ENCODE measurements at regions not wholly inside any gene's neighbourhood (a gene's known extent, or its start where the extent isn't known, plus 50 kb on each side); places are given as distances from the start of the nearest gene placed in this dataset.
A peak's percentile ranks its signal among the peaks of the same experiment; 100 is the strongest.

DNA sequence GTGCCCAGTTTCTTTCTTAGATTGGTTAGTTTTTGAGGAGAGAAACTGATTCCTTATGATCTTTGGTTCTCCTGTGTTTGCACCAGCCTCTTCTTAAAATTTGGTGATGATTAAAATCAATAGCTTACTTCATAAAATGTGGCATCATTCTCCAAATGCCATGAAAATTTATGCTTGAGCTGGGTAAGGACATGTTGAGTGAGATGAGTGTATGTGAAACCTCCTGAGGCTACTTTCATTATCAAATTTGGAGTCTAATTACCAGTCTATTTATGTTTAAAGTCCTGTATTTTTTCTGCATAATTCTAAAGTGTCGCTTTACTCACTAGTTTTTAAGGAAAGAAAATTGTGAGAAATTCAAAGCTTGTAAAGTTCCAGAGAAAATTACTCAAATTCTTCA, 102.1 kb downstream of the DIPK2A start:
- DNase-seq (ENCODE audit: low spot score) (no peak), FAIRE-seq (no peak)

DNA sequence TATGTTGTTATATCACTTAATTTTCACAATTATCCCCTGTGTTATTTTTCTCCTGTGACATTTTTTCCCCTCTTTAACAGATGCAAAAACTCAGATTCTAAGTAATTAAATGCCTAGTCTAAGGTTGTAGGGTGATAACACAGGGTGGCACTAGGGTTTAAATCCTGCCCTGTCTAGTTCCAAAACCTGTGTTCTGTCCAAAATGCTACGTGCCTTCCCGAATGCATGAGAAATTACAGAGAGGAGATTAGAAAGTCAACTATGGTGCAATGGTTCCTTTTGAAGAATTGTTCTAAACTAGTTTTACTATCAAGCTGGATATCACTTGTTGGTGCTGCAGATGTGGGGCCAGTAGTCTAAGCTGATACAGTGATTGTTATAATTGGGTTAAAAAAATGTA, 108.0 kb downstream of the DIPK2A start:
- FAIRE-seq: no peak

DNA sequence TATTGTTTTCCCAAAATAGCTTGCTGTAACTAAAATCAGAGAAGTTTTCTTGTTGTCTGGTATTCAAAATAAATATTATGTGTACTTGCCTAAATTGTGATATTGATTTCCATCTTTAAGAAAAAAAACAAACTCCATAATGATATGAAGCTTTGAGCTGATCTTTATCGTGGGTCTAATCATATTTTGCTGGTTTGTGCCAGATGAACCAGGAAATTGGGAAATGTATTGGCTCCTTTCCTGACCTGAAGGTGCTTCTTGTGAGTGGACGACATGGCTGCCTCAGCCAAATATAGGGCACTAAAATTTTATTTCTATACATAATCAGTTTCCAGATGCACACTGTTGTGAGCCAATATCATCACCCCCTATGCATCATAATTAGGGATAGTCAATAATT, 113.3 kb downstream of the DIPK2A start:
- FAIRE-seq: no peak

More for the DNA sequence above, 108.0 kb downstream of the DIPK2A start:
- DNase-seq (ENCODE audit: low spot score): no peak

GRCh38 chr3:144085964-144086363, 114.3 kb downstream of the DIPK2A start:
- no peak for DNase-seq (ENCODE audit: low spot score)
- no peak for FAIRE-seq

More for the DNA sequence above, 113.3 kb downstream of the DIPK2A start:
- DNase-seq (ENCODE audit: low spot score): no peak

GRCh38 chr3:144096016-144096415, 124.4 kb downstream of the DIPK2A start:
- FAIRE-seq (no peak), DNase-seq (ENCODE audit: low spot score) (no peak)

GRCh38 chr3:144097163-144097562, 125.5 kb downstream of the DIPK2A start:
- no peak for FAIRE-seq
- DNase-seq (ENCODE audit: low spot score): no peak

- no peak for FAIRE-seq
Observed at GRCh38 chr3:144098691-144099090, 127.1 kb downstream of the DIPK2A start.

GRCh38 chr3:144102421-144102820, 130.8 kb downstream of the DIPK2A start:
- DNase-seq (ENCODE audit: low spot score) (no peak), FAIRE-seq (no peak)

More at GRCh38 chr3:144098691-144099090, 127.1 kb downstream of the DIPK2A start:
- no peak for DNase-seq (ENCODE audit: low spot score)

DNA sequence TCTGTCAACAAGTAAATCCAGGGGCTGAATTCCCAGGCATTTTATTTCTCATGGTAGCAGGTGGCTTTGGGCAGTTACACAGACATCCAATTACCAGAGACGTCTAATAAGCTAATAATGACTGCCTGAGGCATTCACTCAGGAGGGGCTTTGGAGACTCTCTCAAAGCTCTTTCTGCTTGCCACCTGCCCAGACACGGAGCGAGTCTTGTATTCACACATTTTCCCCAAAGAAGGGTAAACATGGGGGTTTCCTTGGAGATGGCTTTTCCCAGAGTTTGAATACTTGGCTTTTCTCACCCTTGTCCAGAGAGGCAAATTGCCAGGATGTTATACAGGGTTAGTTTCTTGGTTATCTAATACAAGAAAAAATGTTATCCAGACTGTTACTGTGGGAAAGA, 132.6 kb downstream of the DIPK2A start:
- FAIRE-seq (no peak), DNase-seq (ENCODE audit: low spot score) (no peak)

DNA sequence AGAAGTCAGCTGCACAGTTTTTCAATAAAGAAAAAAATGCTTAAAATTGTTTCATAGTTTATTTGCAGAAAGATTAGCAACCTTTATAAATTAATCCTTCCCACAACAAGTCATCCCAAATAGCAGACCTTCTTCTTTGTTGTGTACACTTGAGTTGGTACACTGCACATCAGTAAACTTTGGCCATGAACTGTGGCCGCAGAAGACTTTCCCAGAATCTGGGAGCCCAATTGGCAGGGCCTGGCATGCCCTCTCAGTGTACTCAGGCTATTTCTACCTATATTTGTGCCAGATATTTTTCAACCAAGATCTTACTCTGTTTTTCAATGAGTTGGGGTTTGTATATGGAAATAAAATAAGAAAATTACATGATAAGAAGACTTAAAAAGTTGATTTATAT, 133.1 kb downstream of the DIPK2A start:
- DNase-seq (ENCODE audit: low spot score) (no peak), FAIRE-seq (no peak)

DNA sequence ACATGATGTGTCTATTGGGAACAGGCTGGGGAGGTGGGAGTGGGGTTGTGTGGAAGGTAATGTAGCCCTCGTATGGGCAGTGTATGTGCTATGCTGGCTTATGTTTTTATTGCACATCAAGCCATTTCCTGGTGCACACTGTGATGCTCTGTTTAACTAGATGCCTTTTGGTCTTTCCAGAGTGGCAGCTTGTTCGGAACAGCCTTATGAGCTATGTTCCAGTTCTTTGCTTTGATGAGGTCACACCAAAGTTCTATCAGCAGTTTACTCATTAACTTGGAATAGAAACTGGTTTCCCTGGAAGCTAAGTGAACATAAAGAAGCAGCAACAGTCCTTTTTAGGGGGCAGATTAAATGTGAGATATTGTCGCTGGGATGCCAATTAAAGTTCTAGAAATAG, 133.9 kb downstream of the DIPK2A start:
- DNase-seq (ENCODE audit: low spot score): peak; percentile 21
- FAIRE-seq: no peak

GRCh38 chr3:144106970-144107369, 135.3 kb downstream of the DIPK2A start:
- DNase-seq (ENCODE audit: low spot score): no peak
- FAIRE-seq: no peak

DNA sequence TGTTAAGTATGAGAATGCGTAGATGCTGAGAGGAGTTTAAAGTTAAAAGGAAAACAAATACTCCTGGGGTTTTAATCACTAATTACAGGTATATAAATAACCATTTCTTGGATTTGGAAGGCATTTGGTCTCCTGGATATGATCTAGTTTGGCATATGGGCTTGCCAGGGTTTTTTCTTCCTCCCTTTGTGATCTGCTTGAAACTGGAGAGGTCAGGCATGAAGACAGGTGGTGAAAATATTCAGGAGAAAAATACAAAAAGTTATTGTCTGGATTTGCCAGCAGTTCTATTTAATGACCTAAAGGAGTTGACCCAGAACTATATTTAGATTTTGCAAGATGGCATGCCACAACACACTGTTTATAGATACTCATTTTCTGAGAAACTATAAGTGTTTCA, 136.3 kb downstream of the DIPK2A start:
- no peak for FAIRE-seq
- DNase-seq (ENCODE audit: low spot score): no peak

GRCh38 chr3:144109944-144110343, 138.3 kb downstream of the DIPK2A start:
- FAIRE-seq: no peak
- no peak for DNase-seq (ENCODE audit: low spot score)

GRCh38 chr3:144112036-144112435, 140.4 kb downstream of the DIPK2A start:
- DNase-seq (ENCODE audit: low spot score) (no peak), FAIRE-seq (no peak)

GRCh38 chr3:144112437-144112836, 140.8 kb downstream of the DIPK2A start:
- FAIRE-seq (no peak), DNase-seq (ENCODE audit: low spot score) (no peak)

DNA sequence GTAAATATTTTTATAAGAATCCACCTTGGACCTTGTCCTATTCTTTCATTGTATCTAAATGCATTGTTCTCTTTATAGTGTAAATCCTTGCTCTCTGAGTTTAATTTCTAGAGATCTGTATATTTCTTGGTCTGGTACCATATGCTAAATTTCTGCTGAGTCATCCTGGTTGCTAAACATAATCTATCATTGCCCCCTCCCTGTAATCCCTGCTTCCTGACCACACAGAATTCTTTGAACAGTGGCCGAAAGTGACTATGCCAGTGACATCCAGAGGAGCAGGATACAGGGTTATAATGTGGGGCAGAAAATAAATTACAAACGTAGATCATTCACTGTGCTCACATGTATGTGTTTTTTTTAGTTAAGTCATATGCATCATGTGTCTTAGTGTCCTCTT, 143.1 kb downstream of the DIPK2A start:
- FAIRE-seq: no peak
- DNase-seq (ENCODE audit: low spot score): no peak

- FAIRE-seq: no peak
Observed at GRCh38 chr3:144119633-144120032, 148.0 kb downstream of the DIPK2A start.

DNA sequence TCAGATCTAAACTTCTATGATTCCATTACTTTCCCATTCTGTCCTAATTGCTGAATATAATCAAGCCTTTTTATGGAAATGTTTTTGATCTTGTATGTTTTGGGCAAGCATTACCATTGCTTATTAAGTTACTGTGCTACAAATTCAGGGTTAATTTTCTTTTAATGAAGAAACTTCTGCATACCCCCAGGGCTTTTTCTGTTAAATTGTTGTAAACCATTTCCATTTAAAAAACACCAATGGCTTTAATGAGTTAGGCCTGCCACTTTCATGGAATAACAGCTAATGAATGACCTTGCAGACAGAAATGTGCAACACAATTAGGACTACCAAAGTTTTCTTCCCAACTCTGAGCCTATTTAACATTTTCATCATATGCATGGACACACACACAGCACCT, 150.0 kb downstream of the DIPK2A start:
- FAIRE-seq: no peak
- DNase-seq (ENCODE audit: low spot score): no peak

More at GRCh38 chr3:144119633-144120032, 148.0 kb downstream of the DIPK2A start:
- DNase-seq (ENCODE audit: low spot score): no peak

DNA sequence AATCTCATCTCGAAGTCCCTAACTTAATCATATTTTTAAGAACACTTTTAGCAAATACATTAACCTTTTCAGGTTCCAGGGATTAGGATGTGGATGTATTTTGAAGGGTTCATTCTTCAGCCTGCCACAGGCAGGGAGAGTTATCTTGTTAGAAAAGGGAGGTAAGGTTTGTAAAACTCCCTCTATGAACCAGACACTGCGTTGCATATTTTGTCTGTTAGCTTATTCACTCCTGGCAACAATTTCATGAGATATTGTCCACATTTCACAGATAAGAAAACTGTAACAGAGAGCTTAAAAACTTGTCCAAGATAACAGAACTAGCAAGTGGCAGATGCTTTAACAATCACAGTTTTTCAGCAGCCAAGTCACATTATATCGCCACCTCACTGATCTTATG, 155.4 kb downstream of the DIPK2A start:
- FAIRE-seq: no peak
- DNase-seq (ENCODE audit: low spot score): no peak

- DNase-seq (ENCODE audit: low spot score) (no peak), FAIRE-seq (no peak)
Observed at GRCh38 chr3:144127700-144128099, 156.1 kb downstream of the DIPK2A start.

DNA sequence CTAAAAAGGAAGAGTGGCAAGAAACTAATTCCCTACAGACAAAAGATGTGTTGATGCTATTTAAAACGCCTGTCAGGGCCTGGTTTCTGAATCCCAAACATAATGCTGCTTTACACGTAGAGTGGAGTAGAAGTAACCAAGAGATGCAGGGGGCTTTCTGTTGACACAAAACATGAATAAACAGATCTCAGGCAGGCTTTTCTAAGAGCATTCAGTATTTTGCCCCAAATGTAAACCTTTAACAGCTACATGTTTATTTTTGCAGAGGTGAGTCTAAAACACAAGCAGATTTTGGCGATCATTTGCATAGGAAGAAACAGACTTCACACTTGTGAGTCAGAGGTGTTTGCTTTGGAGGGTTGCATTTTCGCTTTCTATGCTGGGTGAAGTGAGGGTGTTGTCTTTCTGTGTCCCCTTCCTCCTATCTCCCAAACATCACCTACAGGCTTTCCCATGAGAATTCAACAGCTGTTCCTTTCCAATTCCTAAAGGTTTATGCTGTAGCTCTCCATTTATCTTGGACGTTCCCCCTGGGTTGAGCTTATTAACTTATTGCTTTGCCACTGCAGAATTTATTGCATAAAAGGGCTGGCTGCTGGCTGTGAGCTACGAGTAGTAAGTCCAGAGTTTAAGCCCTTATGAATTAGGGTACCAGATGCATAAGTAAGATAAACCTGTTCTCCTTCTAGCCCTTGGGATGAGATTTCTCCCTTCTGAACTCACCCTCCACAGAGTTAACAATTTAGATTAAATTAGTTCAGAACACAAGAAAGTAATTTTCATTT, 156.7 kb downstream of the DIPK2A start:
- DNase-seq (ENCODE audit: low spot score) (no peak), FAIRE-seq (no peak)

GRCh38 chr3:144129536-144130214, 158.1 kb downstream of the DIPK2A start:
- FAIRE-seq (no peak), DNase-seq (ENCODE audit: low spot score) (no peak)

Measured in RCC 7860 (cell line).